Neutrophil (primary cell): ENCODE measurements at regions not wholly inside any gene's neighbourhood (a gene's known extent, or its start where the extent isn't known, plus 50 kb on each side); places are given as distances from the start of the nearest gene placed in this dataset.

Experiments used
- H3K27ac ChIP-seq: fragments of 200-600 bp; sonication (generic); 2 replicates; pipeline ENCODE4 v1.5.1; 2016; ENCODE audit warnings: mild to moderate bottlenecking, moderate library complexity
- H3K27me3 ChIP-seq: fragments of 200-600 bp; sonication (generic); 2 replicates; pipeline ENCODE4 v1.6.0; 2016; ENCODE audit warnings: mild to moderate bottlenecking
- H3K36me3 ChIP-seq: fragments of 200-600 bp; sonication (generic); 2 replicates; pipeline ENCODE4 v1.5.1; 2017
- H3K4me1 ChIP-seq, 2 experiments: fragments of 200-600 bp in 1 of 2; sonication (generic) in 1 of 2; 1 replicate in 1 of 2; 2 replicates in 1 of 2; pipeline versions ENCODE4 v1.5.1 to v1.6.1; 2013 to 2016; ENCODE audit warnings: low read depth in 1 of 2, low read length in 1 of 2, mild to moderate bottlenecking in 1 of 2, moderate library complexity in 1 of 2; ENCODE audit not compliant: control insufficient read depth in 1 of 2, insufficient read depth in 1 of 2
- H3K4me3 ChIP-seq, 2 experiments: fragments of 200-600 bp in 1 of 2; sonication (generic) in 1 of 2; 1 replicate in 1 of 2; 2 replicates in 1 of 2; pipeline ENCODE4 v1.5.1; 2013 to 2016; ENCODE audit warnings: low read depth in 1 of 2, low read length in 1 of 2, mild to moderate bottlenecking in 1 of 2, moderate library complexity in 1 of 2
- H3K9me3 ChIP-seq: fragments of 200-600 bp; sonication (generic); 2 replicates; pipeline ENCODE4 v1.5.1; 2016
- CTCF ChIP-seq: fragments of 200-600 bp; sonication (generic); IDR thresholded peaks from 2 replicates; pipeline ENCODE4 v1.5.1; 2016; ENCODE audit warnings: antibody characterized with exemption

- Histone ChIP-seq H3K4me3 (no peak overlapping the region), H3K9me3 (no peaks in the 10 kb centered on the region), H3K27me3 (peaks cover 25% of the 10 kb centered on the region), H3K4me1 (no peaks in the 10 kb centered on the region), H3K27ac (no peak overlapping the region), H3K36me3 (no peaks in the 10 kb centered on the region)
- TF ChIP-seq CTCF: no peak
Measured at GRCh38 chr3:194014756-194015155, 121.2 kb upstream of the HES1 start.

- H3K4me3 ChIP-seq: no peak overlapping the region
- H3K4me1 ChIP-seq: no peaks in the 10 kb centered on the region
- no peaks in the 10 kb centered on the region for H3K36me3 ChIP-seq
- no peaks in the 10 kb centered on the region for H3K27me3 ChIP-seq
- H3K27ac ChIP-seq: no peak overlapping the region
- TF ChIP-seq CTCF: no peak
- H3K9me3 ChIP-seq: no peaks in the 10 kb centered on the region
Measured at GRCh38 chr3:194019398-194020165, 116.4 kb upstream of the HES1 start.

- Histone ChIP-seq H3K4me1 (no peaks in the 10 kb centered on the region), H3K4me3 (no peak overlapping the region), H3K36me3 (no peaks in the 10 kb centered on the region), H3K27me3 (no peaks in the 10 kb centered on the region), H3K9me3 (no peaks in the 10 kb centered on the region), H3K27ac (no peak overlapping the region)
- TF ChIP-seq CTCF: no peak
Measured at GRCh38 chr3:194022052-194022451, 113.9 kb upstream of the HES1 start.

GRCh38 chr3:194022816-194023215 lies 113.1 kb upstream of the HES1 start:
- H3K9me3 ChIP-seq: no peaks in the 10 kb centered on the region
- no peak overlapping the region for H3K4me3 ChIP-seq
- no peak for TF ChIP-seq CTCF
- H3K36me3 ChIP-seq: no peaks in the 10 kb centered on the region
- H3K27me3 ChIP-seq: no peaks in the 10 kb centered on the region
- no peak overlapping the region for H3K27ac ChIP-seq
- H3K4me1 ChIP-seq: no peaks in the 10 kb centered on the region

GRCh38 chr3:194023501-194024280 lies 112.3 kb upstream of the HES1 start:
- no peaks in the 10 kb centered on the region for H3K36me3 ChIP-seq
- no peak overlapping the region for H3K4me3 ChIP-seq
- no peak overlapping the region for H3K27ac ChIP-seq
- no peak for TF ChIP-seq CTCF
- no peaks in the 10 kb centered on the region for H3K4me1 ChIP-seq
- H3K9me3 ChIP-seq: no peaks in the 10 kb centered on the region
- no peaks in the 10 kb centered on the region for H3K27me3 ChIP-seq
